ENCODE measurements at regions not wholly inside any gene's neighbourhood (a gene's known extent, or its start where the extent isn't known, plus 50 kb on each side); places are given as distances from the start of the nearest gene placed in this dataset.
"Not testable (repeated sequence)": the region's sequence is repeated elsewhere in the genome, so short reads cannot be mapped to it uniquely, and the experiment has no call there.

DNA sequence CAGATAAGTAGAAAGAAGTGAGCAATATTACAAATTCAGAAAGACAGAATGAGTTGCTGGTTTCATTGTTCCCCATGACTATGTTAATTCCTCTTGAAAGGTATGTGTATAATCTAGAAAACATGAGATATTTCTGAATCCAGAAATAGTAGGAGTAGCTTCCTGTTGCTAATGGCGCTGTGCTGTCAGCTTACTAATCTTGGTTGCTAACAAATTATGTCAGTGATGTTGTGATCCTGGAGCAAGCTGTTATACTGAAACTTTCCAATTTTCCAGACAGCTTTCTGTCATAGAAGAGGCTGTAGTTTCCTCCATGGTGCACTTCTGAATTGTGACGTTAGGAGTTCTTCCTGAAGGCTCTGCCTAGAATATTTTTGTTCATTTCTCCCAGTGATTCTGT is 372.3 kb downstream of the USP25 start:
- no peak overlapping the region for H3K27ac ChIP-seq
- no peak for DNase-seq (ENCODE audit: low read depth, low spot score)

DNA sequence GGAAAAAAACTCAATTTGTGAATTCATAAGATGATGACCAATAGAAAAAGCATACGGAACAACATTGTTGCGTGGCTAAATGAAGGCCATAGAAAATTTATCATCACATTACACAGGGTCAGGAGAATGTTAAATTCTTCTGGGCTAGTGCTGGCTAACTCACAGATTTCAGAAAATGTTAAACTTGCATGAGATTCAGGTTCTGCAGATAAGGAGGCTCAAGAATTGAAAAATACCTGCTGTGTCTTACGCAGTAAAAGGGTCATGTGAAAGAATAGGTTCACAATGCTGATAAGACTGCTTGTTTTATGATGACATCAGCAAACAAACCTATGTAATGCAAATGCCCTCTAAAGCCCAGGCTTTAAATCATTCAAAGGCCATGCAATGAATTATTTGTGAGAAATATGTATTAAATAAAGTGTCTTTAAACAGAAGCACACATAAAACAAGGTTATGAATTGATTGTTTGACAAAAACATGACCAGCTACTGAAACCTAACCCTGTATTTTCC is 378.8 kb downstream of the USP25 start:
- DNase-seq (ENCODE audit: low read depth, low spot score) = no peak
- H3K27ac ChIP-seq = no peak overlapping the region

DNA sequence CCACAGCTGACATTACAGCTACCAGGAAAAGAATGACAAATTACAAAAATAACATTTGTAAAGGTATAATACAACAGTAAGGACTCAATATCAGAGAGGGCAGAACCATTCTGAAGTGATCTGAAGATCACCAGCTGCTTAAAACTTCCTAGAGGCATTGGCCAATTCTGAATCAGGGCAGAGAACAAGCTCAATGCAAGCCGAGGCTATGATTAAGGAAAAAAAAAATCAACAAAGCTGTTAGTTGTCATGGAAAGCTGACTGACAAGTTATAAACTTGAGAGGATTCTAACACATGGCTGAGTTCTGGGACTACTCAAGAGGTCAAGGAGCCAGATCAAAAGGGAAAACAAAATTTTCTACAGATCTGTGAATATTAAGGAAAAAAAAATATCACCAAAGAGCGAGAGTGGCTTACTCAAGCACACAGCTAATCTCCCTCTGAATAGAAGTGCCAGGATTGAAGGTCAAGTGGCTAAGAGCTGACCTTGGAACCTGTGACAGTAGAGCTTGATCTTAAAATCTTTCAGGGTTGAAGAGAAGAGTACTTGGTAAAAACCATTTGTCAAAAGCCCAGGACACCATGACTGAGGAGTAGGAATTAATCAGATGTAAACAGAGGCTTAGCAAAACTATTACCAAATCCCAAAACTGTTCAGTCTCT is 383.4 kb downstream of the USP25 start:
- H3K27ac ChIP-seq = no peak overlapping the region
- DNase-seq (ENCODE audit: low read depth, low spot score) = no peak

DNA sequence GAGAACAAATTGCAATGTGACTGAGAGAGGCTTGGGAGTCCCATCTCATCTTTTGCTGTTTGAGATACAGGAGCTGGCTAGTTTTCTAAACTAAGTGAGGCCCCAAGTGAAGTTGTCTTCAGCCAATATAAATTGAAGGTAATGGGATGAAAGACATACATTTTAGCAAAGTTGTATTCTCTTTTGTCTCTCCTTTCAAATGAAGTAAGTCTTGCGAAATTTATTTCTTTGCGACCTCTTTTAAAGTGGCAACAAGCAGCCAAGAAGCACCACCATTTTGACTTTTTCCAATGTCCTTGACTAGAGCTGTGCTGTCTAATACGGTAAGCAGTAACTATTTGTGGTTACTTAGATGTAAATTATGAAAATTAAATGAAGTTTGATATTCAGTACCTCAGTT is 385.7 kb downstream of the USP25 start:
- H3K27ac ChIP-seq = no peak overlapping the region

DNA sequence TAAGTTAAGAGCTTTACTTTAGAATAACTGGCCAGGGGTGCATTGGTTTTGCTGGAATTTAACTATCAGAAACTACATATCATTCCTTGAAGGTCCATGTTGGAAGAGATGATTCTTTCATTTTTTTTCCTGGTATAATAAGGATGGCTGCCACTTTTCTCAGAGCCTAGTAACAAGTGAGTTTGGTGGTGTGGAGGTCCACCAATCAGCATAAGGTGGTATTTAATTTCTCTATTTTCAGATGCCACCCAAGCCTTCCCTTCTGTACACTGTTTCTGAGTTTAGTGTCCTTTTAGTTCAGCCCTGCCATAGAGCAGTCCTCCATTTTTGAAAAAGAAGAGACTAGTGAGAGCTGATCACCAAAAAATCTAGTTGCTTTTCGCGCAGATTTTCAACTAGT is 386.3 kb downstream of the USP25 start:
- H3K27ac ChIP-seq = peak overlapping the region; percentile 83
- DNase-seq (ENCODE audit: low read depth, low spot score) = no peak

More for the DNA sequence above, 385.7 kb downstream of the USP25 start:
- DNase-seq (ENCODE audit: low read depth, low spot score) = no peak

DNA sequence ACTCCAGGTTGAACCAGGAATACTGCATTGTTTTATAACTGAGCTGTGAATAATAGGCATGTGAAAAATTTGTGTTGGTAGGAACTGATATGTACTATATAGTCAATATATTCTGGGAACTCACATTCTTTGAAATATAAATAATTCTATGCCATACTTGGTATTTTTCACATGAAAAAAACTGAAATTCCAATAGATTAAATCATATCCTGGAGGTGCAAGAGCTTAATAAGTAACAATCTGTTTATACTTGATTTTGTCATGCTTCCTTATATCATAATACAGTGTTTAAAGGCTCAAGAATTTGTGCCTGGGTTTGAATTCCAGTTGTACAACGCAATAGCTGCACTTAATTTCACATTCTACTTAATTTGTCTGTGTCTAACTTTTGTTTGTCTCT is 387.0 kb downstream of the USP25 start:
- peak overlapping the region; percentile 83 for H3K27ac ChIP-seq
- DNase-seq (ENCODE audit: low read depth, low spot score) = no peak

DNA sequence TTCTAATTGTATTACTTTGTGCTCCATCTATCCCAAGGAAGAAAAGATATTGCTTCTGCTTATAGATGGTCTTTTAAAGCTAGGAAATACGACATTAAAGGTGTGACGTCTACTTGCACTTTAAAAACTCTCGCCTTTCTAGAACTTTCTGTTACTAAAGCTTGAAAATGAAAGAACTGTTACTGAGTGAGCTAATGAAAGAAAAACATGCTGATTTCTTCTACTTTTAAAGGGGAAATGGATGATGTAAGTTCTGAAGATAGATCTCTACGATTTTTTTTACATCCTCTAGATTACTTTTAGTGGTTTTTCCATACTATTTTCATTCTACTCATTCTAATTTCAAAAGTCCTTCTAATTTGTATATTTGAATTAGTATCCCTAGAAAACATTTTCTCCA is 387.5 kb downstream of the USP25 start:
- DNase-seq (ENCODE audit: low read depth, low spot score) = no peak
- peak overlapping the region; percentile 83 for H3K27ac ChIP-seq

DNA sequence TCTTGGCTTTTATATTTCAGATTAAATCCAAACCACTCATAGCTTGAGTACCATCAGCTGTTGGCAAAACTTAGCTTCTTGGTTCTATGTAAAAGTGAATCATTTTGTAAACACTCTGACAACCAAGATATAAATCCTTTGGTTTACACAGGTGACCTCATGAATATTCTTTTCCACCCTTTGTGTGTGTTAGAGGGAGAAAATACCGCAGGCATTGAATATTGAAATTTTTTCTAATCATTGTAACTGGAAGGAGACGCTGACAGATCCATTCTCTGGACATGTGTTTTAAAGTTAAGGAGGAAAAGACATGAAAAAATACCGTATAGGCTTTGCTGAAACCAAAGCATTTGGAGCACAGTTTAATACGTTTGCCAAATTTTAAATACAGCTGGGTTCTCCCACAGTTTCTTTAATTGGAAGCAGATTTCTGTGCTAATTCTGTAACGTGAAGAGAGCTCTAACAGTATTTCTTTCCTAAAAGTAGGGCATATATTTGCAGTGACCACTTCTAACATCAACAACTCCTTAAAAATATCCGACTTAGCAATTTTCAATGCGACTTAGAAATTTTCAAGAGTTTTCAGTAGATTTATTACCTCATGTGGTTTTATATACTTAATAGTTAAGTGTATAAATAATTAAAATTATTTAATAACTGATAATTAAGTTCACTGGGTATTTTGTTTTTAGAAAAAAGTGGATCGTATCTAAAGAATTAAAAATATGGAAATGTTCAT is 388.2 kb downstream of the USP25 start:
- H3K27ac ChIP-seq = peak overlapping the region; percentile 83
- peak; percentile 60 for DNase-seq (ENCODE audit: low read depth, low spot score)

DNA sequence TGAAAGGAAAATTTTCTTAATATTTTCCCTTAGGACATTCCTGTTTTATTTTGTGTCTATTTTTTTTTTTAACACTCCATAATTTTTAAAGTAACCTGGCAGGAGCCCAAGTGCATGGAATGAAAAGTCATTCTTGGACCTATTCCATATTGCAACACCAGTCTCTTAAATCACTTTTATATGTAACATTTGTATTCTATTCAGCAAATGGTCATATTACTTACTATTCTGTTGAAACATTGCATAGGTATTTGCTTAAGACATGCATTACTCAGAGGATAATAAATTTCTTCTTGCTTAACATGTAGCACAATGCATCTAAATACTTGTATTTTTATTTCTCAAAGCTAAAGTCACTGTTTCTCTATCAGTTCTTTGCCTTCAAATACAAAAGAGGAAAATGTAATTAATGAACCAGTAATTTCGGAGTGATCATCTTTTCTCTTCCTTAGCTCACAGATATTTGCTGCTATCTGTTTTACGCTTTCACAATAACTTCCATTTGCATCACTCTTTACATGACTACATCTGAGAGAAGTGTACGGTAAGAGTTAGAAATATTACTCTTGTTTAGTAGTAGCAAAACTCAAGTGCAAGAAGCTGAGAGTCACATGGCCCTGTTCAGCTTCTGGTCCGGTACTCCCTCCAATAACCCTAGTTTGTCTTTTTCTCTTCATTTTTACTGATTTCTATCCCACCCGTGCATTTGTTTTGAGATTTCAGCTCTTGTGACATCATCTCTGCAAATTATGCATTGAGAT is 394.8 kb downstream of the USP25 start:
- H3K27ac ChIP-seq = peak overlapping the region; percentile 74
- peak; percentile 81 for DNase-seq (ENCODE audit: low read depth, low spot score)

DNA sequence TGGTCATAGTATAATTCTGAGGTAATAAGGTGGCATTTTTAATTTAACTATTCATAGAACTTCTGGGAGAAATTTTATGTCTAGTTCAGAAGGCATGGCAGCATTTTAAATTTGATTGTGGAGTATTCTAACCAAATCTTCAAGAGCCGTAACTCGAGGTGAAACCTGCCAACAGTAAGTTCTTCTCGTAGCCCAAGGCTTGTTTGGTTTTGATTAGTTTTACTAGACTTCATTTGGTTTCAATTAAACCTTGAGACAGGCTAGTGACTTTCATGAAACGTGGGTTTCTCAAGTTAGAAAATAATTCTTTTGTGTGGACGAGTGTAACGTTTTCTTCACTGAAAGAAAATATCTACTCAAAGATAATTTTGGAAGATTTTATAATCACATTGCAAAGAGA is 395.5 kb downstream of the USP25 start:
- no peak for DNase-seq (ENCODE audit: low read depth, low spot score)
- H3K27ac ChIP-seq = peak overlapping the region; percentile 74

DNA sequence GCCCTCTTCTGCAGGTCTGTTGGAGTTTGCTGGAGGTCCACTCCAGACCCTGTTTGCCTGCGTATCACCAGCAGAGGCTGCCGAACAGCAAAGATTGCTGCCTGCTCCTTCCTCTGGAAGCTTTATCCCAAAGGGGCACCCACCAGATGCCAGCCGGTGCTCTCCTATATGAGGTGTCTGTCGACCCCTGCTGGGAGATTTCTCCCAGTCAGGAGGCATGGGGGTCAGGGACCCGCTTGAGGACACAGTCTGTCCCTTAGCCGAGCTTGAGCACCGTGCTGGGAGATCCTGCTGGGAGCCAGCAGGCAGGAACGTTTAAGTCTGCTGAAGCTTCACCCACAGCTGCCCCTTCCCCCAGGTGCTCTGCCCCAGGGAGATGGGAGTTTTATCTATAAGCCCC is 402.7 kb downstream of the USP25 start:
- DNase-seq (ENCODE audit: low read depth, low spot score); H3K27ac ChIP-seq: not testable (repeated sequence)

DNA sequence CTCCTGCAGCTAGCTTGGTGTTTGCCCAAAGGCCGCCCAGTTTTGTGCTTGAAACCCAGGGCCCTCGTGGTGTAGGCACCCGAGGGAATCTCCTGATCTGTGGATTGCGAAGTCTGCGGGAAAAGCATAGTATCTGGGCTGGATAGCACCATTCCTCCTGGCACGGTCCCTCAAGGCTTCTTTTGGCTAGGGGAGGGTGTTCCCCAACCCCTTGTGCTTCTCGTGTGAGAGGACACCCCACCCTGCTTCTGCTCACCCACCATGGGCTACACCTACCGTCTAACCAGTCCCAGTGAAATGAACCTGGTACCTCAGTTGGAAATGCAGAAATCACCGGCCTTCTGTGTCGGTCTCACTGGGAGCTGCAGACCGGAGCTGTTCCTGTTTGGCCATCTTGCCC is 403.5 kb downstream of the USP25 start:
- no peak for DNase-seq (ENCODE audit: low read depth, low spot score)

DNA sequence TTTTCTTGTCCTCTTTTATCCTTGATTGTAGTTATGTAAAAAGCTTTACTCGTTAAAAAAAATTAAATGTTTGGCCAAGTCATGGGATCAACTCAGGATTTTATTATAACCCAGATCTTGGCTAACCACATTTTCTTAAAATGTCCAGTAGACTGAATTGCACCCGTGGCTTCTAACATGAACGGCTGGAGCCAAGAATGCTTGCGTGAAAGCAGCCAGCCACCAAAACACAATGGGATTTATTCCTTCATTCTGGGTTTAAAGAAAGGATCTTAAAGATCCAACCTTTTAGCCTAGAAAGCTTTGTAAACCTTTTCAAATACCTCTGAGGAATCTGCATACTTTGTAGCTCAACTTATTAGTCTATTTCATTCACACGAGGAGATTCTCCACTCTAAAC is 404.4 kb downstream of the USP25 start:
- H3K27ac ChIP-seq = no peak overlapping the region
- DNase-seq (ENCODE audit: low read depth, low spot score) = no peak

More for the DNA sequence above, 403.5 kb downstream of the USP25 start:
- H3K27ac ChIP-seq = no peak overlapping the region

DNA sequence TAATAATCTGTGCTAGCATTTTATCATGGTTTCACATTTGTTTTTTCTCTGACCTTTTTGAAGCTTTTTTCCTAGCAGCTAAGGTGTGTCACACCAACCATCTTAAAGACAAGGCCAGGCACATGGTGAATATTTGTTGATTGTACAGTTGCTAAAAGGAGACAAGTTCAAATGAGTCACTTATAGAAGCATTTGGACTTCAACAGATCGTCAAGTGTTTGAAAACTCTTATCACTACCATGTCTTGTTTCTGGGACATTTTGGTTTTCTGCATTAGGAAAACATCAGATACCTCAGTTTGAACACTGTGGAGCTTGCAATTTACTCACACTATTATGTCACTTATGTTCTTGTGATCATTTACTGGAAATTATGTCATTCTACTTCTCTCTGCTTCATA is 407.3 kb downstream of the USP25 start:
- H3K27ac ChIP-seq = no peak overlapping the region
- no peak for DNase-seq (ENCODE audit: low read depth, low spot score)

DNA sequence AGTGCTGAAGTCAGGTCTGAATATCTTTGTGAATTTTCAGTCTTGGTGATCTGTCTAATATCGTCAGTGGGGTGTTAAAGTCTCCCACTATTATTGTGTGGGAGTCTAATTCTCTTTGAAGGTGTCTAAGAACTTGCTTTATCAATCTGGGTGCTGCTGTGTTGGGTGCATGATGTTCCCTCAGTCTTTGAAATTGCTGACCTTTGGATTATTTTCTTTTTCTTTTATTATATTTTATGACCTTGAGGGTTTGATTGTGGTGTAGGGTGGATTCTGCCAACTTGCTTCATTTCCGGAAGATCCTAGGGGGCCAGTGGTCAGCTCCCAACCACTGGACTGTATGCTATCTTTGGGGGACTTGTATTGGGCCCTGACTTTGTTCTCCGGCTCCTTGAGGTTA is 415.3 kb downstream of the USP25 start:
- no peak overlapping the region for H3K27ac ChIP-seq
- DNase-seq (ENCODE audit: low read depth, low spot score) = no peak

DNA sequence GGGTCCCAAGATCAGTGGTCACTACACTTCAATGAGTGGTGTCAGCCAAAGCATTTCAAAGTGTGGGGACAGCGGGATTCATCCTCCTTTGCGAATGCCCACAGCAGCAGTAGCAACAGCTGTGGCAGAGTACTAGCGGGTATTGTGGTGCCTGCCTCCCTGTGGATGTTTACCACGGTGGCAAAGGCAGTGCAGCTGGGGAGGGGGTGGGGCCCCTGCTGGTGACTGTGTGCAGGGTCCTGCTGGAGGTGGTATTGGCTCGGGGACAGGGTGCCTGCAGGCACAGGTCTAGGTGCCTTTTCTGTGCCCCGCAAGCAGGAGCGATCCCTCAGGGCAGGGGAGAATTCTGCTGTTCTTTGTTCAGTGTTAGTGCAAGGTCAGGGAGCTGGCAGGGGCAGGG is 415.7 kb downstream of the USP25 start:
- no peak overlapping the region for H3K27ac ChIP-seq
- no peak for DNase-seq (ENCODE audit: low read depth, low spot score)

DNA sequence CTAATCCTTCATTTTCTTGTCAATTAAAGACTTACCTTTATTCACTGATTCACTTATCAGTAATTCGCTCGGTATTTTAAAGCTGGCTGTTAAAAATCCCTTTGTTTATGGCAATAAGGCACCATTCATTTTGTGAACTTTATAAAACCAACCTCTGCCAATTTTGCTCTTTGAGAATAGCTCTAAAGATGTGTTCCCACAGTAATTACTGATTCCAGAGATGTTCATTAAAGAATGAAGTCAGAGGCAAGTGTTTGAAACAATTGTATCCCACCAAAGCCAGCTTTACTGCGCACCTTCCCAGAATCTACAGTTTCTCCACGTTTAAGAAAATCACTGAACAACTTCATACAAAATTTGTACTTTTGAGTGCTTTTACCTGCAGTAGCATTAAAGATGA is 424.5 kb downstream of the USP25 start:
- no peak for DNase-seq (ENCODE audit: low read depth, low spot score)

DNA sequence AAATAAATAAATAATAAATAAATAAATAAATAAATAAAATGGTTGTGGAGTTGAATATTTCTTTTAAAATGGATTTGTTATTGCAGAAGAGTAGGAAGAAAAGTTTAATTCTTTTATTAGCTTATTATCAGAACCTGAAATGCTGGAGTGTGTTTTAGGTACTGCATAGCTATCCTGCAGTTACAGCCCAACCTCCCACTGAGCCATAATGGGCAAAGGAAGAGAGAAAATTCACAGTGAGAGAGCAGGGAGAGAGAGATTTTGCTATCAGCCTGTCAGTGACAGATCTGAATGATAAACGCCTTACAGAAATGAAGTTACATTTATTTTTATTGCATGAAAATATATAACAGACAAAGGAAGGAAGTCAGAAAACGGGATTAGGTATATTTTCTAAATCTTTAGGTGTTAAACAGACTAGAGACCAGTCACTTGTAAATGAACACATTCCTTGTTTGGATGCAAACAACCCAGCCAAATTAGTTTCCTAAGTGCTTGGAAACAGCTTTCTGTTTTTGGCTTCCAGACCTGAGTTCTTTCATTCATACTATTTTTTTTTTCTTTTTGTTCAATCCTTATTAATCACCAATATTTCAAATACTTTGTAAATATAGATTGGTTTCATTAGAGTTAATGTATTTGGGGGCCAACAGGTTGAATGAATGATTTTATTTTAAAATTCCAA is 425.3 kb downstream of the USP25 start:
- H3K27ac ChIP-seq = no peak overlapping the region

More for the DNA sequence above, 424.5 kb downstream of the USP25 start:
- H3K27ac ChIP-seq = no peak overlapping the region

DNA sequence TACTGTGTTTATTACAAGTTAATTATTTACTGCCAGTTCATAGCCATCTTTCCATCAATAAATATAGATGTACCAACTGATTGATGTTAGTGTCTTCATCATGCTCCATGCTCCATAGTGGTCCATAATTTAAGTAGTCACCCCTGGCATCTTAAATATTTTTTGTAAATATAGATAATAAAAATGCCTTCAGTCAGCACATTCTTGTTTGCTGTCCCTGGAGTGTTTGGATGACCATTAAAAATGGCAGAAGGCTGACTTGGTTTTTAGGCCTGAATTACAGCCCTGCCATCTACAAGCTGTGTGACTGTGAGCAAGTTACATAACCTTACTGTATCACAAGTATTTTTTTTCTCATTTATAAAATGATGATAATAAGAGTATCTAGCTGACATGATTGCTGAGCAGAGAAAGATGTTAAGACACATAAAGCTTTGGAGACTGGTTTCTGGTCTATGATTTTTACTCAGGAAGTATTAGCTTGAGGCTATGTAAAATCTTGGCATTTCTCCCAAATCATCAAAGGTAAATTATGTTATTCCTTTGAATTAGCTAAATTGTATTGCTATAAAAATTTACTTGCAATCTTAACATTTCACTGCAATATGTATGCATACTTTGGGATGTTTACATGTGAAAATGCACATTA is 427.2 kb downstream of the USP25 start:
- H3K27ac ChIP-seq = no peak overlapping the region
- no peak for DNase-seq (ENCODE audit: low read depth, low spot score)

More for the DNA sequence above, 425.3 kb downstream of the USP25 start:
- DNase-seq (ENCODE audit: low read depth, low spot score) = no peak

Measured in epithelial cell of prostate (primary cell).